H1 (cell line): ENCODE measurements at regions not wholly inside any gene's neighbourhood (a gene's known extent, or its start where the extent isn't known, plus 50 kb on each side); places are given as distances from the start of the nearest gene placed in this dataset.

Source experiments
- CTCF ChIP-seq, 3 experiments: IDR thresholded peaks; 1 replicate in 2 of 3; 2 replicates in 1 of 3; pipeline versions ENCODE4 v1.5.1 to v1.6.1; 2011; ENCODE audit warnings: low read length in 3 of 3, mild to moderate bottlenecking in 3 of 3, inconsistent platforms in 2 of 3, low read depth in 1 of 3, moderate library complexity in 1 of 3; ENCODE audit not compliant: insufficient read depth in 1 of 3; ENCODE audit errors: control extremely low read depth in 1 of 3
- POLR2A ChIP-seq, 2 experiments: IDR thresholded peaks; 1 replicate in 1 of 2; 2 replicates in 1 of 2; pipeline ENCODE4 v1.6.1; 2011; ENCODE audit warnings: low read depth in 2 of 2, low read length in 2 of 2, mild to moderate bottlenecking in 2 of 2; ENCODE audit errors: control extremely low read depth in 1 of 2

DNA sequence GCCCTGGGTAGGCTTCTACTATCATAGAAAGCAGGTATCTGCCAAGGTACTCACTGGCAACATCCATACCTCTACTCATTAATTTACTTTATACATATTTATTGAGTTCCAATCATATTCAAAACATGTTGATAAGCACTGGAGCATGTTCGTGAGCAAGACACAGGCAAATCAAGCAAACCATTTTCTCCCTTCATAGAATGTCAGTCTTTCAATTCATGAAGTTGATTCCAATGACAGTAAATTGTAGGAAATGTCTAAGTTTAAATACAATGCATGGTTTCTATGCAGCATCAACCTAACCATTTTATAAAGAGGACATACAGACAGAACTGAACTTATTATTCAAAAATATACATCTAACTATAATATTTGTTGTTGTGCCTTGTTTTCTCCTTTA lies 978.6 kb downstream of the CDH8 start:
- no peak for TF ChIP-seq POLR2A (IDR thresholded peaks at IDR 0.05; ENCODE audit: control extremely low read depth in 1 of 2, low read depth in 2 of 2, low read length in 2 of 2)
- no peak for TF ChIP-seq CTCF (IDR thresholded peaks at IDR 0.05; ENCODE audit: control extremely low read depth in 1 of 3, insufficient read depth in 1 of 3, low read depth in 1 of 3, low read length in 3 of 3)
